IPS DF 6.9 (cell line): ENCODE measurements at regions not wholly inside any gene's neighbourhood (a gene's known extent, or its start where the extent isn't known, plus 50 kb on each side); places are given as distances from the start of the nearest gene placed in this dataset.
"Not testable (repeated sequence)": the region's sequence is repeated elsewhere in the genome, so short reads cannot be mapped to it uniquely, and the experiment has no call there.

Source experiments
- DNase-seq: peaks from one replicate; pipeline ENCODE4 v3.0.0-alpha.2; 2013; ENCODE audit warnings: low read depth, low spot score
- H3K27ac ChIP-seq: one replicate; pipeline ENCODE4 v1.5.1; 2013; ENCODE audit warnings: low read length, control low read depth
- H3K27me3 ChIP-seq: 2 replicates; pipeline ENCODE4 v1.6.1; 2013; ENCODE audit warnings: mild to moderate bottlenecking, low read length; ENCODE audit not compliant: control insufficient read depth, insufficient read depth
- H3K36me3 ChIP-seq: 2 replicates; pipeline ENCODE4 v1.6.1; 2013; ENCODE audit warnings: low read length; ENCODE audit not compliant: control insufficient read depth, insufficient read depth
- H3K4me1 ChIP-seq: 2 replicates; pipeline ENCODE4 v1.6.1; 2013; ENCODE audit warnings: low read length; ENCODE audit not compliant: control insufficient read depth, insufficient read depth
- H3K4me3 ChIP-seq: 2 replicates; pipeline ENCODE4 v1.5.1; 2013; ENCODE audit warnings: mild to moderate bottlenecking, low read length
- H3K9me3 ChIP-seq: 2 replicates; pipeline ENCODE4 v1.6.1; 2013; ENCODE audit warnings: low read length, inconsistent platforms; ENCODE audit not compliant: control insufficient read depth, insufficient read depth
- WGBS: extraction: QIAGEN DNeasy Blood & Tissue Kit; methylation state at CpG from one replicate; pipeline ENCODE4 v1.1.7; 2013; ENCODE audit warnings: mixed read lengths, missing lambda C conversion rate; ENCODE audit not compliant: insufficient read length, insufficient coverage; 5-methylcytosine and 5-hydroxymethylcytosine counted together

- no peak overlapping the region for H3K27ac ChIP-seq
- peaks cover 3% of the 10 kb centered on the region; the same call in 1 of the 2 replicates for H3K4me1 ChIP-seq
- H3K4me3 ChIP-seq: no peak overlapping the region
- no CpG with 5 or more reads among the region's 3 CpGs for WGBS
- no peaks in the 10 kb centered on the region; the same call in 1 of the 2 replicates for H3K27me3 ChIP-seq
- DNase-seq: no peak
- no peaks in the 10 kb centered on the region for H3K9me3 ChIP-seq
- H3K36me3 ChIP-seq: no peaks in the 10 kb centered on the region
These were observed 580.8 kb downstream of the BNC2 start for GRCh38 chr9:16289639-16290038.

GRCh38 chr9:16290169-16290568 lies 580.3 kb downstream of the BNC2 start:
- Histone ChIP-seq H3K4me3 (no peak overlapping the region), H3K9me3 (no peaks in the 10 kb centered on the region), H3K4me1 (peaks cover 3% of the 10 kb centered on the region; the same call in 1 of the 2 replicates), H3K27me3 (no peaks in the 10 kb centered on the region), H3K27ac (no peak overlapping the region), H3K36me3 (no peaks in the 10 kb centered on the region)
- WGBS: no CpG with 5 or more reads among the region's 5 CpGs
- no peak for DNase-seq

GRCh38 chr9:16291921-16292320 lies 578.5 kb downstream of the BNC2 start:
- Histone ChIP-seq H3K9me3 (no peaks in the 10 kb centered on the region), H3K4me1 (peaks cover 3% of the 10 kb centered on the region; the same call in 1 of the 2 replicates), H3K27me3 (no peaks in the 10 kb centered on the region), H3K4me3 (no peak overlapping the region), H3K27ac (no peak overlapping the region), H3K36me3 (no peaks in the 10 kb centered on the region)
- no peak for DNase-seq
- no CpG with 5 or more reads among the region's 4 CpGs for WGBS

- Histone ChIP-seq H3K36me3 (no peaks in the 10 kb centered on the region), H3K27me3 (no peaks in the 10 kb centered on the region), H3K9me3 (no peaks in the 10 kb centered on the region), H3K4me3 (no peak overlapping the region), H3K4me1 (peaks cover 3% of the 10 kb centered on the region; the same call in 1 of the 2 replicates), H3K27ac (no peak overlapping the region)
- DNase-seq: no peak
- WGBS: no CpG with 5 or more reads among the region's 2 CpGs
These were observed 576.9 kb downstream of the BNC2 start for GRCh38 chr9:16293610-16294009.

GRCh38 chr9:16294133-16294770 lies 576.2 kb downstream of the BNC2 start:
- Histone ChIP-seq H3K27me3 (no peaks in the 10 kb centered on the region), H3K9me3 (no peaks in the 10 kb centered on the region), H3K4me3 (no peak overlapping the region), H3K27ac (no peak overlapping the region), H3K36me3 (no peaks in the 10 kb centered on the region), H3K4me1 (peaks cover 3% of the 10 kb centered on the region; the same call in 1 of the 2 replicates)
- no CpG with 5 or more reads among the region's 7 CpGs for WGBS
- no peak for DNase-seq

- not testable (repeated sequence) for H3K27ac ChIP-seq, H3K9me3 ChIP-seq, H3K4me3 ChIP-seq, DNase-seq, H3K27me3 ChIP-seq, H3K4me1 ChIP-seq, H3K36me3 ChIP-seq
- WGBS: no CpG with 5 or more reads among the region's 5 CpGs
These were observed 575.5 kb downstream of the BNC2 start for GRCh38 chr9:16294940-16295339.

- no CpG with 5 or more reads among the region's 3 CpGs for WGBS
These were observed 571.1 kb downstream of the BNC2 start for GRCh38 chr9:16299368-16299767.

GRCh38 chr9:16303506-16303905 lies 567.0 kb downstream of the BNC2 start:
- no peak for DNase-seq
- H3K27me3 ChIP-seq: no peaks in the 10 kb centered on the region
- H3K4me3 ChIP-seq: no peak overlapping the region
- H3K9me3 ChIP-seq: no peaks in the 10 kb centered on the region
- WGBS: no CpG with 5 or more reads among the region's 6 CpGs
- no peaks in the 10 kb centered on the region for H3K4me1 ChIP-seq
- no peak overlapping the region for H3K27ac ChIP-seq
- H3K36me3 ChIP-seq: no peaks in the 10 kb centered on the region

More at GRCh38 chr9:16299368-16299767, 571.1 kb downstream of the BNC2 start:
- H3K9me3 ChIP-seq, H3K27me3 ChIP-seq, H3K4me3 ChIP-seq, DNase-seq, H3K27ac ChIP-seq, H3K4me1 ChIP-seq, H3K36me3 ChIP-seq: not testable (repeated sequence)

GRCh38 chr9:16304301-16304700 lies 566.2 kb downstream of the BNC2 start:
- H3K27me3 ChIP-seq: no peaks in the 10 kb centered on the region
- H3K4me1 ChIP-seq: peaks cover 1% of the 10 kb centered on the region; the same call in 1 of the 2 replicates
- H3K36me3 ChIP-seq: no peaks in the 10 kb centered on the region
- no peaks in the 10 kb centered on the region for H3K9me3 ChIP-seq
- no peak overlapping the region for H3K4me3 ChIP-seq
- H3K27ac ChIP-seq: no peak overlapping the region
- WGBS: no CpG with 5 or more reads among the region's 3 CpGs
- DNase-seq: no peak

GRCh38 chr9:16306586-16306985 lies 563.9 kb downstream of the BNC2 start:
- DNase-seq: no peak
- Histone ChIP-seq H3K4me3 (no peak overlapping the region), H3K9me3 (no peaks in the 10 kb centered on the region), H3K27ac (no peak overlapping the region), H3K4me1 (peaks cover 1% of the 10 kb centered on the region; the same call in 1 of the 2 replicates), H3K36me3 (no peaks in the 10 kb centered on the region), H3K27me3 (no peaks in the 10 kb centered on the region)
- no CpG with 5 or more reads among the region's 3 CpGs for WGBS

- WGBS: no CpG with 5 or more reads among the region's 2 CpGs
- Histone ChIP-seq H3K4me3 (no peak overlapping the region), H3K27ac (no peak overlapping the region), H3K27me3 (no peaks in the 10 kb centered on the region), H3K4me1 (peaks cover 1% of the 10 kb centered on the region; the same call in 1 of the 2 replicates), H3K9me3 (no peaks in the 10 kb centered on the region), H3K36me3 (no peaks in the 10 kb centered on the region)
- no peak for DNase-seq
These were observed 562.8 kb downstream of the BNC2 start for GRCh38 chr9:16307626-16308195.
